ENCODE measurements at regions not wholly inside any gene's neighbourhood (a gene's known extent, or its start where the extent isn't known, plus 50 kb on each side); places are given as distances from the start of the nearest gene placed in this dataset.

DNA sequence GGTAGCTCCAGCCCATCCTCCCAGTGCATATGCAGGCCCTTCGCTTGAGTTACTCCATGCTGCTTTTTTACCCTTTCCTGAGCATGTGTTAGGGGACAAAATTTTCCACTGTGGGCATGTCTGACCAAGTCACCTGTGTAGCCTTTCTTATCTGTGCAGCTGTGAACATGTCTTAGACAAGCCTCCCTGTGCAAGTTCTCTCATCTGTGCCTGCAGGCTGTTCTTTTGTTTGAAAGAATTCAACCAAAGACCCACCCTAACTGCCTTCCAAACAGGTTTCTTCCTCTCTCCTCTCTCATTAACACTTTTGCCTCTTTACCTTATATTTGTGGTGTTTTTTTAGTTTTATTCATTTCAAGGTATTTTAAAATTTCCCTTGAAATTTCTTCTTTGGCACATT lies 53.2 kb upstream of the SPIN4 start:
- Histone ChIP-seq H3K36me3 (ENCODE audit: control insufficient read depth, insufficient read depth, low read length) (no peaks in the 10 kb centered on the region), H3K4me1 (ENCODE audit: control insufficient read depth, insufficient read depth, low read length, poor library complexity, severe bottlenecking) (no peaks in the 10 kb centered on the region), H3K4me3 (ENCODE audit: low read depth, low read length) (no peak overlapping the region), H3K27me3 (ENCODE audit: control insufficient read depth, insufficient read depth, low read length) (no peaks in the 10 kb centered on the region), H3K9me3 (ENCODE audit: control insufficient read depth in 2 of 2, low read length in 2 of 2) (no peaks in the 10 kb centered on the region), H3K27ac (ENCODE audit: insufficient read depth, low read length, poor library complexity, severe bottlenecking) (no peak overlapping the region)
- Mint-ChIP-seq H3K27me3 (no peaks in the 10 kb centered on the region), H3K36me3 (no peaks in the 10 kb centered on the region), H3K27ac (no peak overlapping the region), H3K4me3 (no peak overlapping the region), H3K9me3 (peaks cover 0 to 8% (median 0%) of the 10 kb centered on the region in 7 donors), H3K4me1 (no peaks in the 10 kb centered on the region)
- no peak for ATAC-seq (ENCODE audit: low read depth in 2 of 2)
- no peak for DNase-seq

DNA sequence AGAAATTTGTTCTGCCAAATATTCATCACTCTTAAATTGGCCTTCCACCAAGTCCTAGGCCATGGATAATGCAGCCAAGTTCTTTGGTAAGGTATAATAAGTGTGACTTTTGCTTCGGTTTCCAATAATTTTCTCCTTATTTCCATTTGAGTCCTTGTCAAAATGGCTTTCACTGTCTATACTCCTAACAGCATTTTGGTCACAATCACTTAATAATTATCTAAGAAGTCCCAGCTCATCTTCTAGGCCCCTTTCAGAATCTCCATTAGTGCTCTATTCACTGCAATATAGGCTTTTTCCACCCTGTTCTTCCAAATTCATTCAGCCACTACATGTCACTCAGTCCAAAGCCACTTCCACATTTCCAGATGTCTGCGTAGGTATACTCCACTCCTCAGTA lies 51.0 kb upstream of the SPIN4 start:
- H3K4me1 ChIP-seq (ENCODE audit: control insufficient read depth, insufficient read depth, low read length, poor library complexity, severe bottlenecking): no peaks in the 10 kb centered on the region
- H3K9me3 Mint-ChIP-seq: peaks cover 0 to 8% (median 0%) of the 10 kb centered on the region in 7 donors
- no peaks in the 10 kb centered on the region for H3K36me3 ChIP-seq (ENCODE audit: control insufficient read depth, insufficient read depth, low read length)
- no peaks in the 10 kb centered on the region for H3K4me1 Mint-ChIP-seq
- H3K27ac ChIP-seq (ENCODE audit: insufficient read depth, low read length, poor library complexity, severe bottlenecking): no peak overlapping the region
- no peak overlapping the region for H3K4me3 ChIP-seq (ENCODE audit: low read depth, low read length)
- H3K27me3 ChIP-seq (ENCODE audit: control insufficient read depth, insufficient read depth, low read length): no peaks in the 10 kb centered on the region
- no peak overlapping the region for H3K4me3 Mint-ChIP-seq
- H3K36me3 Mint-ChIP-seq: no peaks in the 10 kb centered on the region
- DNase-seq (no peak), ATAC-seq (ENCODE audit: low read depth in 2 of 2) (no peak)
- H3K27me3 Mint-ChIP-seq: no peaks in the 10 kb centered on the region
- no peaks in the 10 kb centered on the region for H3K9me3 ChIP-seq (ENCODE audit: control insufficient read depth in 2 of 2, low read length in 2 of 2)
- no peak overlapping the region for H3K27ac Mint-ChIP-seq
